ENCODE measurements at regions not wholly inside any gene's neighbourhood (a gene's known extent, or its start where the extent isn't known, plus 50 kb on each side); places are given as distances from the start of the nearest gene placed in this dataset.

DNA sequence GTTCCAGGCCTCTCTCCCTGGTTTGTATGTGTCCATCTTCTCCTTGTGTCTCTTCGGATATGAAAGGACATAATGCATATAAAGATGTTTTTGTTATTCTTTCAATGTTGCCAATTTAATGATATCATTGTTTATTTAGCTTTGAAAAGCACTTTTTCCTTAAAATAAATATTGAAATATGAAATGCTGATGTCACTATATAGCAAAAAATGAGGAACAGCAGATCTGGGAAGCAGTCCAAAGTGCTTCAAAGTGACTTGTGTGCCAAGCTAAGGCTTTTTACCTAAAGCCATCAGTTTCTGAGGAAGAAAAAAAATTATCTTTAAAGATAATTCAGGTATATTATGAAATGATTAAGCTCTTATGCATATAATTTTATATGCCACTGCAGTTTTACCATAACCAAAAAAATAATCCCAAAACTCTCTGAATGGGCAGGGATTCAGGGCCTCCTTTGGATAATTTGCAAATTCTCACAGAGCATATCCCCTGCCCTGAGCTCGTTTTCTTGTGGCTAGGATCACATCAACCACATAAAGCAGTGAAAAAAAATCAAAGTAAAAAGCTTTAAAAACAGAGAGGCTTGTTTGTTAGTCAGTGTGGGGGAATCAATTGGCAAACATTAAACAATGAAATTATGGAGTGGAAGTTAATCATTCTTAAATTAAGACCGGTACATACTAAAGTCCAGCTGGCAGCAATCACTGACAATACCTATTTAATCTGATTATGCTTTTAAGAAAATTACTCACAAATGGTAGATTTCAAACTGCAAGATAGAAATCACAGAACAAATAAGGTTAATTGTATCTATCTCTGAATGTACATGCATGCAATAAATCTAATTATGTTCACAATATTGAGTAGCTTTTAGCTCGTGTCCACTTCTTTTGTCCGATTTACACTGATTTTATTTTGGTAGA is 1027.9 kb upstream of the ADGRB3 start:
- CTCF ChIA-PET: no interaction called here
- POLR2A ChIA-PET: no interaction called here
- no peak for TF ChIP-seq CTCF (IDR thresholded peaks at IDR 0.05; ENCODE audit: insufficient read depth, low read depth, low read length)
- Histone ChIP-seq H3K27me3 (ENCODE audit: control insufficient read depth, insufficient read depth, low read length) (no peaks in the 10 kb centered on the region), H3K4me3 (ENCODE audit: low read depth, low read length) (no peak overlapping the region), H3K36me3 (ENCODE audit: control insufficient read depth, insufficient read depth, low read length) (no peaks in the 10 kb centered on the region)
- no peak for DNase-seq (ENCODE audit: low read depth)

GRCh38 chr6:67594366-67594765 is 1040.7 kb upstream of the ADGRB3 start:
- TF ChIP-seq CTCF (IDR thresholded peaks at IDR 0.05; ENCODE audit: insufficient read depth, low read depth, low read length): no peak
- ChIA-PET POLR2A (no interaction called here), CTCF (no interaction called here)

DNA sequence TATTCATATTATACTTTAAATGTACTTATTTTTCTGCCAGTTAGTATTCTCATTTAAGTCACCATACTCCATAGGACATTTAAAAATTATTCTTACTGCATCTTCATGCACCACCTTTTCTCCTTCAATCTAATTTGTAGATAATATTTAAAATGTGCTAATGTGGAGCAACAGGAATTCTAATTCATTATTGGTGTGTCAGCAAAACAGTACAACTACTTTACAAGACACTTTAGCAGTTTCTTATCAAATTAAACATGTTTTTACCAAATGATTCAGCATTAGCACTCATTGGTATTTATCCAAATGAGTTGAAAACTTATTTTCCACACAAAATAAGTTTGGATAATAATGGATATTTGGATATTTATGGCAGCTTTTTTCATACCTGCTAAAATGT is 1041.8 kb upstream of the ADGRB3 start:
- Histone ChIP-seq H3K4me3 (ENCODE audit: low read depth, low read length) (no peak overlapping the region), H3K27me3 (ENCODE audit: control insufficient read depth, insufficient read depth, low read length) (no peaks in the 10 kb centered on the region), H3K36me3 (ENCODE audit: control insufficient read depth, insufficient read depth, low read length) (no peaks in the 10 kb centered on the region)
- ChIA-PET POLR2A (no interaction called here), CTCF (interaction anchor here (0.6 kb wide), 1 partner anchor 481 kb away, joined by 3 read pairs; no protein-coding TSS in a partner anchor)
- TF ChIP-seq CTCF (IDR thresholded peaks at IDR 0.05; ENCODE audit: insufficient read depth, low read depth, low read length): no peak
- DNase-seq (ENCODE audit: low read depth): no peak

More at GRCh38 chr6:67594366-67594765, 1040.7 kb upstream of the ADGRB3 start:
- no peak for DNase-seq (ENCODE audit: low read depth)
- no peak overlapping the region for H3K4me3 ChIP-seq (ENCODE audit: low read depth, low read length)
- H3K36me3 ChIP-seq (ENCODE audit: control insufficient read depth, insufficient read depth, low read length): no peaks in the 10 kb centered on the region
- no peaks in the 10 kb centered on the region for H3K27me3 ChIP-seq (ENCODE audit: control insufficient read depth, insufficient read depth, low read length)

- TF ChIP-seq CTCF (IDR thresholded peaks at IDR 0.05; ENCODE audit: insufficient read depth, low read depth, low read length): no peak
- H3K36me3 ChIP-seq (ENCODE audit: control insufficient read depth, insufficient read depth, low read length): no peaks in the 10 kb centered on the region
These were observed 1043.2 kb upstream of the ADGRB3 start for GRCh38 chr6:67591910-67592309.

GRCh38 chr6:67567842-67568241 is 1067.2 kb upstream of the ADGRB3 start:
- no peak for TF ChIP-seq CTCF (IDR thresholded peaks at IDR 0.05; ENCODE audit: insufficient read depth, low read depth, low read length)
- Histone ChIP-seq H3K36me3 (ENCODE audit: control insufficient read depth, insufficient read depth, low read length) (no peaks in the 10 kb centered on the region), H3K4me3 (ENCODE audit: low read depth, low read length) (no peak overlapping the region), H3K27me3 (ENCODE audit: control insufficient read depth, insufficient read depth, low read length) (no peaks in the 10 kb centered on the region)
- ChIA-PET CTCF (interaction anchor here (0.6 kb wide), 1 partner anchor 361 kb away, joined by 3 read pairs; no protein-coding TSS in a partner anchor), POLR2A (no interaction called here)
- DNase-seq (ENCODE audit: low read depth): no peak

More at GRCh38 chr6:67591910-67592309, 1043.2 kb upstream of the ADGRB3 start:
- DNase-seq (ENCODE audit: low read depth): no peak
- Histone ChIP-seq H3K4me3 (ENCODE audit: low read depth, low read length) (no peak overlapping the region), H3K27me3 (ENCODE audit: control insufficient read depth, insufficient read depth, low read length) (no peaks in the 10 kb centered on the region)
- CTCF ChIA-PET: no interaction called here
- POLR2A ChIA-PET: no interaction called here
